Choroid plexus epithelial cell (primary cell): ENCODE measurements at regions not wholly inside any gene's neighbourhood (a gene's known extent, or its start where the extent isn't known, plus 50 kb on each side); places are given as distances from the start of the nearest gene placed in this dataset.

ENCODE experiments used
- DNase-seq: peaks from one replicate; pipeline ENCODE4 v3.0.0-alpha.2; 2010; ENCODE audit warnings: low read depth
- H3K4me3 ChIP-seq: 2 replicates; pipeline ENCODE4 v1.5.1; 2011; ENCODE audit warnings: low read depth, mild to moderate bottlenecking, control low read depth, low read length, moderate library complexity
- CTCF ChIP-seq: conservative IDR thresholded peaks from 2 replicates; pipeline ENCODE4 v1.5.1; 2011; ENCODE audit warnings: low read depth, mild to moderate bottlenecking, control low read depth, inconsistent platforms, low read length, moderate library complexity

GRCh38 chr4:187632260-187632995, 363.1 kb upstream of the ZFP42 start:
- TF ChIP-seq CTCF = no peak
- DNase-seq = peak; percentile 7
- H3K4me3 ChIP-seq = no peak overlapping the region

- H3K4me3 ChIP-seq = no peak overlapping the region
- no peak for DNase-seq
- no peak for TF ChIP-seq CTCF
Measured at GRCh38 chr4:187633245-187633644, 362.3 kb upstream of the ZFP42 start.

GRCh38 chr4:187656959-187657358, 338.6 kb upstream of the ZFP42 start:
- peak; percentile 28 for DNase-seq
- H3K4me3 ChIP-seq = no peak overlapping the region
- no peak for TF ChIP-seq CTCF

GRCh38 chr4:187663076-187663475, 332.5 kb upstream of the ZFP42 start:
- H3K4me3 ChIP-seq = no peak overlapping the region
- TF ChIP-seq CTCF = no peak
- peak; percentile 7 for DNase-seq

- no peak overlapping the region for H3K4me3 ChIP-seq
- DNase-seq = no peak
- TF ChIP-seq CTCF = no peak
Measured at GRCh38 chr4:187664011-187664410, 331.6 kb upstream of the ZFP42 start.

- no peak for DNase-seq
- no peak for TF ChIP-seq CTCF
- H3K4me3 ChIP-seq = no peak overlapping the region
Measured at GRCh38 chr4:187665086-187665485, 330.5 kb upstream of the ZFP42 start.

- no peak for DNase-seq
Measured at GRCh38 chr4:187666034-187666433, 329.5 kb upstream of the ZFP42 start.

More at GRCh38 chr4:187666034-187666433, 329.5 kb upstream of the ZFP42 start:
- no peak for TF ChIP-seq CTCF
- no peak overlapping the region for H3K4me3 ChIP-seq
